ENCODE measurements at regions not wholly inside any gene's neighbourhood (a gene's known extent, or its start where the extent isn't known, plus 50 kb on each side); places are given as distances from the start of the nearest gene placed in this dataset.

DNA sequence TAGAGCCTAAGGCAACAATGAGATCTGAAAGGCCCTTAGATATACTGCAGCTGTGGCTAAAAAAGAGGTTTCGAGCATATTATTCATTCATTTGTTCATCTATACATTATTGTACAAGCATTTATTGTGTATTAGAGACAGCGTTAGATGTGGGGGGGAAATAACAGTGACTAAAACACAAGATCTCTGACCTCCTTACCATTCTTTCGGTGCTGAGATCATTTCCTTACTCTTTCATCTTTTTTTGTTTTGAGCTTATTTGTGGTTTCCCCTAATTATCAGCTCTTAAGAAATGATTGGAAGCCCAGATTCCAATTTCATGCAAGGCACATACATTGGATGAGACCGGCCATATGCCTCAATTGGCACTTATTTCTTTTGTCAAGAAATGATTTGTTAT, 113.2 kb downstream of the SEC61B start:
- no peak for DNase-seq

DNA sequence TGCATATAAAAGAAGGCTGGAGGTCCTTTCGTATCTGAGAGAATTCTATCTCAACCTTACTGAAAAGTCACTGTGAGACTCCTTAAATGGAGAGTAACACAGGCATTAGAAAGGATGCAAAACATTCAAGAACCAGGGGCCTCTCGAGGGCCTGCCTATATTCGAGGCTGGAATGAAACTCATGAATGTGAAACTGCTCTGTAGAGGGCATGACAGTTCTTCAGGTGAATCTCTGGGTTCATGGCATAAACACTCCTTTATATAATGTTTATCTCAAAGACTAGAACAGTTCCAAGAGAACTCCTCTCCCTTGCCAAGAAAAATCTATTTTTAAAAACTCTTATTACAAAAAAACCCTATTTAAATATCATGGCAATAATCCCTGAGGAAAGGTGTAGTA, 113.9 kb downstream of the SEC61B start:
- no peak for DNase-seq

DNA sequence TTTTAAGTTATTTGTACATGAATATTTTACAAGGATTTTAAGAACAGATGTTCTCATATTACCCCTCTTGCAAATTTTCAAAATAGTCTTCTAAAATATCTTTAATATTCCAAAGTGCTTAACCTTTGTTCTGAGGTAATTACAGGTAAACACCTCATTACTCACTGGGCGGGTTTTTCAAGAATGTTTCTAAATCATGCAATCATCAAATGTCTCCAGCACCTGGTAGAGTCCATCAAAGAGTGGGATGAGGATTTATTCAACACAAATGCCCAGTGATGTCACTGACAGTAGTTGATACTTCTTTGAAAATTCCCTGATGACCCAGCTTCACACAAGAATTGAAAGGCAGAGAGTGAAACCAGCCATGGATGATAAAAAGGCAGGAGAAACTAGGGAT, 114.4 kb downstream of the SEC61B start:
- DNase-seq = no peak

DNA sequence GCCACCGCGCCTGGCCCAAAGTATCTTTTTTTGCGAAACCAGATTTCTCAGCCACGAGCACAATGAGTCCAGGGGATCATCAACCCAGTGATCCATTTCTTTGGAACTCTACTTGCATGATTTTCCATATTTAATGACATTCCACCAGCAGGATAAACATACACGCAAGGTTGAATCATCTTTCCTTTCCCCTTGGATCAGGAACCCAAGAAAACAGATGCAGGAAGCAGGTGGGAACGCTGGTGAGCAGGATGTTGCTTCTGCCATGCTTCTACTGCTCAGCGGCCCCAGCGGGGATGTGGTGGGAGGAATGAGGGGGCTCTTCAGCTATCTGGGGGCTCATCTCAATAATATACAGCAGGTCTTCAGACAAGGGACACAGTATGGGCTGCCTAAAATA, 118.2 kb downstream of the SEC61B start:
- DNase-seq = no peak

- no peak for DNase-seq
Observed at GRCh38 chr9:99341686-99342085, 119.6 kb downstream of the SEC61B start.

- no peak for DNase-seq
Observed at GRCh38 chr9:99345451-99345850, 123.4 kb downstream of the SEC61B start.

GRCh38 chr9:99345942-99346341, 123.9 kb downstream of the SEC61B start:
- DNase-seq = no peak

GRCh38 chr9:99347568-99347967, 125.5 kb downstream of the SEC61B start:
- no peak for DNase-seq

- no peak for DNase-seq
Observed at GRCh38 chr9:99348289-99348688, 126.2 kb downstream of the SEC61B start.

DNA sequence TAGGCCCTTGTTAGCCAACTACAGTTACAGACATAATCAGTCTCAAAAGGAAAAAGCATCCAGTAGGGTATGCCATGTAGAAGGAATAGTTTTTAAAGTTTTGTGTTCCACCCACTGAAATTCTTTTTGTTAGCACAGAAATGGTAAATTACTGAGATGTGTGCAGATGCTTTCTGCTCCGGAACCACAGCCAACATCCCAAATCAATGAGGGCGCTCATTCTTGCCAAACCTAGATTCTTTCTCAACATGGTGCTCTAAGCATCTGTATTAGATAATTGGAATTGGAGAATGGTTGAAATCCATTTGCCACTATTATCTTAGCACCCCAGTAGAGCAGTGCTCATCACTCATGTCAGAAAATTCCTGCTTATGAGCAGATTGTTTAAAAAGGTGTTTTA, 127.8 kb downstream of the SEC61B start:
- no peak for DNase-seq

DNA sequence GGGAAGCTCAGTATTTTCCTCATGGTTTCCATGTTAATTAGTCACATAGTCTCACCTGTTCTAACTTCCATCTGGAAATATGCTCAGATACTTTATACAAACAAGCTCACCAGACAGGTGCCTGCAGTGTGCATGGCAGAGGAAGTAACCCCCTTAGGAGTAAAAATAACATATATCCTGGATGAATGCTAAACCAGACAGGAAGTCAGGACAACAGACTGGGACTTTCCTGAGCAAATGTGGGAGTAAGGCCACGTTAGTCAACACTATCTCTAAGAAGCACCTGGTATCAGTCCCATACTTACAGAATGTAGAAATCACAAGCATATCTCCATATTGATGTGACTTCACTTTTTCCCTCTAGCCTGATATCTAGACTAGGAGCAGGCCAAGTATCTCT, 128.4 kb downstream of the SEC61B start:
- DNase-seq = no peak

GRCh38 chr9:99351647-99352046, 129.6 kb downstream of the SEC61B start:
- no peak for DNase-seq

DNA sequence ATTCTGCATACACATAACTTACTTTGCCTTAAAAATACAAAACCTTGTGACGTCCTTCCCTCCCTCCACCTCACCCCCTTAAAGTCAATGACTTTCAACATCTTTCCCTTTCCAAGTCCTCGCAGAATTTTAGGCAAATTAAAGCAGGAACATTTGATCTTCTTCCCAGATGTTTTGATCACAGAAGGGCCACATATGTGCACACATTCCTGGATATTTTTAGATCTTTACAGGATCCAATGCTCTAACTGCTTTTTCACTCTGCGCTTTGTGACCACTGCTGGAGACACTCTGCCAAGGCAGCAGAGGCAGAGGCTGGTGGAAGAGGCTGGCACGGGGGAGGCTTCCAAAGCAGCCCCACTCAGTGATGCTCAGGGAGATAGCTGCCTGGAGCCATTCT, 130.7 kb downstream of the SEC61B start:
- DNase-seq = no peak

GRCh38 chr9:99353408-99353807, 131.3 kb downstream of the SEC61B start:
- no peak for DNase-seq

GRCh38 chr9:99354104-99354503, 132.0 kb downstream of the SEC61B start:
- DNase-seq = no peak

- DNase-seq = no peak
Observed at GRCh38 chr9:99356512-99356971, 134.5 kb downstream of the SEC61B start.

- DNase-seq = no peak
Observed at GRCh38 chr9:99357575-99357974, 135.5 kb downstream of the SEC61B start.

- DNase-seq = no peak
Observed at GRCh38 chr9:99358668-99359067, 136.6 kb downstream of the SEC61B start.

DNA sequence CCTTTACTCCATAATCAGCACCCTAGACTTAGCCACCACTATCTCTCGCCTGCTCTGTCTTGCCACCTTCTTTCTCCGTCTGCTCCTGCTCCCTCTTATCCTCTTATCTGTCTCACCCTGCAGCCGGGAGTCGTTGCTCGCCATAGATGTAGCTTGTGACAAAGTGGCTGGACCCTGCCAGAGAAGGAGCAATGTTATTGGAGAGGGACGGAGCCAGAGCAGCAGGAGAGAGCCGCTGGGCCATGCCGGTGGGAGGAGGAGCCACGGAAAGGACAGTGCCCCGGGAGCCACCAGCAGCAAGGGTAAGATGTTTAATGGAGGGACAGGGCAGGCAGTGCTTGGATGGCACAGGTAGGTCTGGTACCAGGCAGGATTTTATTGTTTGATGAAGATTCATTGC, 137.3 kb downstream of the SEC61B start:
- no peak for DNase-seq

DNA sequence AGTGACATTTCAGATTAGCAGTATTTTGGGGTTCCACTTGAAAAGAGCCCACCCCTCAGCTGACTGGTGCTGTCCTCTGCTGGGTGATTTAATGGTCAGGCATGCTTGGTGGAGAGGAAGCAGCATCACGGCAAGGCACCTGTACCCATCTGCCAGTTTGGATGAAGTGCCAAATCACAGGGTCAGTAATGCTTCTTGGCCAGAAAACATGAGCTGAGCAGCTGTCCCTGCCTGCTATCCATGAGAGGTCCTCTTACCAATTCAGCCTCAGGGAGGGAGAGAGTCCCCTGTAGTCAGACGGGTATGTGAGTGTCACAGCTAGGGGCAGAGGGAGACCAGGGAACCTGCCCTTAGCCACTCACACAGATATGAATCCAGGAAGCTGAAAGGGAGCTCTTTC, 137.9 kb downstream of the SEC61B start:
- no peak for DNase-seq

DNA sequence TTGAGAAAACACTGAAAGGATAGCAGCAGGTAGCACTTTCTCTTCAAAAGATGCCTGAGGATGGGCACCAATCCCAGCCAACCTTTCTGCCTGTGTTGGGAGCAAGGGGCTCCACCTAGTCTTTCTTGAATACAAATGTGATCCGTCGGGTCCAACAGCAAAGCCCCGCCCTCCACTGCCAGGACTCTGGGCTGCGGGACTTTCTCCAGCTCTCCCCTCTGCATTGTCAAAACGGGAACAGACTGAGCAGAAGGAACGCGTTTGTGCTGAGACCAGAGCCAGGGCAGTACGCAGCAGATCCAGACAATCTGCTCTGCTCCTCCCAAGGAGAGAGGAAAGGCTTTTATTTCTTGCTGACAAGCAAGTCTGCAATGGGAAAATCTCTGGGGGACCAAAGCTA, 139.7 kb downstream of the SEC61B start:
- DNase-seq = no peak

DNA sequence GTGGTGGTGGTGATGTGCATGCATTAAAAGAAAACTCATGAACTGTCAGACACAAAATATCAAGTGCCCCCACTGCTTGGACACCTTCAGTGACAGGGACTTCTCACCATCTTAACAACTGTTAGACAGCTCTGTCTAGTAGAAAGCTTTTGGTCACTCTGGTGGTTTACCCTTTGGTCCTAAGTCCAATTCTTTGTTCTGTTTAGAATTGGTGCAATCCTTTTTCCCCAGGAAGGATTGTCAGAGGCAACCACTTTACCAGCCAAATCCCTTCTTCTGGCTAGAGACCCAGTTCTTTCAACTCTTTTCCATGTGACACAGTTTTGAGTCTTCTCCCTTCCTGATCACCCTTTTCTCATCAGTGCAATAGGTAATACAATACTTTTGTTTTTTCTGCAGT, 140.2 kb downstream of the SEC61B start:
- DNase-seq = no peak

- no peak for DNase-seq
Observed at GRCh38 chr9:99363509-99363908, 141.4 kb downstream of the SEC61B start.

DNA sequence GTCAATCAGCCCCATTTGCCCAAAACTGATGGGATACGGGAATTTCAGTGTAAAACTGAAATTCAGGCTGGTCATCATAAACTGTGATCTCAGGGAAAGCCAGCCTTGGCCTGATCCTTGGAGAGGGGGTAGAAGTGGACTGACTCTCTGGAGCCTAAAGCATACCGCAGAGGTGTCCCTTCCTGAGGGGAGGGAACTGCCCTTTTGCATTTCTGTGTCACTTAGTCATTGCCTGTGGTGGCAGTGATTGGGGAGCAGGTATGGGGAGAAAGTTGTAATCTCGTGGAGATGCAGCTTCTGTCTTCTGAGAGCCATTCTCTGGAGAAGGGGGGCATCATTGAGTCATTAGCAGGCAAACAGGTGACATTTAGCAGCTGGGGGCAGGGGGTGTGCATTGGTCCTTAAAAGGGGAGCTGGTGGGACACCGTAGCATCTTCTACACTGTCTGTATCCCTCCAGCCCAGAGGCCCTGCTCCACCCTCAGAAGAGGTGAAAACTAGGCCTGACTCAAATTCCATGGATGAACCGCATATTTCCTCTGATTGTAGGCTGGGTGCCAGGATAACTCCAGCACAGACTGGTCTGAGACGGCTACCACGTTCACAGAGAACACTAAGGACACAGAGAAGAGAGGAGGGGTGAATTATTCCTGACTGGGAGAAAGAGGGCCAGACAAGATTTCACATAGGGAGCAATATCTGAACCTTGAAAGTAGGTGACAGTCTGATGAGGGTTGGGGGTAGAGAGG, 143.3 kb downstream of the SEC61B start:
- DNase-seq = no peak

DNA sequence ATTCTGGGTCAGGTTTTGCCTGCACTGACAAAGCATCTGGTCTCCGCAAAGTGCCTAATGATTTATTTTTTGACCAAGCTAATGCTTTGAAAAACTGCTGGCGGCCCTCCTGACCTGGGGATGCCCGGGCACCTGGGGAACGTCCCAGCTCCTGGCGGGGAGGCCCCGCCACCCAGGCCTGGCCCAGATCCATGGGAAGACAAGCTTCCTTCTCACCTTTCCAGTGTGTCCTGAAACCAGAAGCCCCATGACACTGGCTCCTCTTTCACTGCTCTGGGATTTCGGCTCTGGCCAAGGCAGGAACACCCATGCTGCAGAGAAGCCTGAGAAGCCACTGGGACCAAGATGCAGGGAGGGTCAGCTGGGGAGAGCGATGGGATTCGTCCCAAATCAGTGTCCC, 144.1 kb downstream of the SEC61B start:
- DNase-seq = no peak

Data from NCI-H748 treated with DMSO at 0.1 percent for 48 hours (cell line).